Fibroblast of mammary gland (primary cell): ENCODE measurements at regions not wholly inside any gene's neighbourhood (a gene's known extent, or its start where the extent isn't known, plus 50 kb on each side); places are given as distances from the start of the nearest gene placed in this dataset.
"Not testable (repeated sequence)": the region's sequence is repeated elsewhere in the genome, so short reads cannot be mapped to it uniquely, and the experiment has no call there.

Source experiments
- DNase-seq: peaks from one replicate; pipeline ENCODE4 v3.0.0-alpha.2; 2010; ENCODE audit warnings: low read depth
- H3K4me3 ChIP-seq: 2 replicates; pipeline ENCODE4 v1.5.1; 2011; ENCODE audit warnings: low read depth, mild to moderate bottlenecking, low read length, moderate library complexity; ENCODE audit not compliant: control insufficient read depth
- TF ChIP-seq, protein P1 (sequence below): conservative IDR thresholded peaks from 2 replicates; pipeline ENCODE4 v1.5.1; 2011; ENCODE audit warnings: low read depth, low read length, inconsistent platforms; ENCODE audit not compliant: control insufficient read depth, insufficient read depth

DNA sequence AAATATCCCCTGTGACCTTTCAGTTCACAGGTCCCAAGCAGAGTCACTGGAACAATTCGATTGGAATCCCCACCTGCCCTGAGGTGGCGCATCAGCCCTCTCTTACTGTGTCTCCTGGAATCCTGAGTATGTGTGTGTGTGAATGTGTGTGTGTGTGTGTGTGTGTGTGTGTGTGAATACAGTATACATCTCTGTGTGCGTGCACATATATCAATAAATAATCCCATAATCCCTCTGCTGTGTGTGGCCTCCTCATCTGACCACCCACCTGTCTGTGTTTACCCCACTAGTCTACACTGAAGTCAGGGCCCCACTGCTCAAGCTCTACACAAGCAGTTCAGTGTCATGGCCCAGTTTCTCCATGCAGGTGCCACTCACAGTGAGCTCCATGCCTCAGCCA is 187.4 kb downstream of the ERCC6L2 start:
- no peak for DNase-seq
- no peak overlapping the region for H3K4me3 ChIP-seq
- TF ChIP-seq, protein P1, sequence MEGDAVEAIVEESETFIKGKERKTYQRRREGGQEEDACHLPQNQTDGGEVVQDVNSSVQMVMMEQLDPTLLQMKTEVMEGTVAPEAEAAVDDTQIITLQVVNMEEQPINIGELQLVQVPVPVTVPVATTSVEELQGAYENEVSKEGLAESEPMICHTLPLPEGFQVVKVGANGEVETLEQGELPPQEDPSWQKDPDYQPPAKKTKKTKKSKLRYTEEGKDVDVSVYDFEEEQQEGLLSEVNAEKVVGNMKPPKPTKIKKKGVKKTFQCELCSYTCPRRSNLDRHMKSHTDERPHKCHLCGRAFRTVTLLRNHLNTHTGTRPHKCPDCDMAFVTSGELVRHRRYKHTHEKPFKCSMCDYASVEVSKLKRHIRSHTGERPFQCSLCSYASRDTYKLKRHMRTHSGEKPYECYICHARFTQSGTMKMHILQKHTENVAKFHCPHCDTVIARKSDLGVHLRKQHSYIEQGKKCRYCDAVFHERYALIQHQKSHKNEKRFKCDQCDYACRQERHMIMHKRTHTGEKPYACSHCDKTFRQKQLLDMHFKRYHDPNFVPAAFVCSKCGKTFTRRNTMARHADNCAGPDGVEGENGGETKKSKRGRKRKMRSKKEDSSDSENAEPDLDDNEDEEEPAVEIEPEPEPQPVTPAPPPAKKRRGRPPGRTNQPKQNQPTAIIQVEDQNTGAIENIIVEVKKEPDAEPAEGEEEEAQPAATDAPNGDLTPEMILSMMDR, result no peak

DNA sequence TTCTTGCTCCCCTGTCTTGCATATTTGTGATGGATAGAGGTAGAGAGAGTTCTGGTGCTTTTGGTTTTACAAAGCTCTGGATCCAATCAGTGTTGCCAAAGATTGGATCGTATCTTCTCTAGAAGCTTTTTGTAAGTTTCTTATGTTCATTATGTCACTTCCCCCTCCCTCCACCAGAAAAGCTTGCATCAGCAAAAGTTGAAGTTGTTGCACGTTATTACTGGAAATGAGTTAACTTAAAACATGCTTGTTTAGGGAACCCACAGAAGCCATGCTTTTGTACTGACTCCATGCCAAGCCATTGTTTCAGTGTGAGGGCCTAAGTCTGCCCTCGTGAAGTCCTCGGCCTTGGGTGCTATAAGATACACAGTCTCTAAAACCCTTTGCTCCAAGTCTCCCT is 186.5 kb downstream of the ERCC6L2 start:
- H3K4me3 ChIP-seq, result no peak overlapping the region
- TF ChIP-seq, protein P1, result no peak
- peak; percentile 21 for DNase-seq

DNA sequence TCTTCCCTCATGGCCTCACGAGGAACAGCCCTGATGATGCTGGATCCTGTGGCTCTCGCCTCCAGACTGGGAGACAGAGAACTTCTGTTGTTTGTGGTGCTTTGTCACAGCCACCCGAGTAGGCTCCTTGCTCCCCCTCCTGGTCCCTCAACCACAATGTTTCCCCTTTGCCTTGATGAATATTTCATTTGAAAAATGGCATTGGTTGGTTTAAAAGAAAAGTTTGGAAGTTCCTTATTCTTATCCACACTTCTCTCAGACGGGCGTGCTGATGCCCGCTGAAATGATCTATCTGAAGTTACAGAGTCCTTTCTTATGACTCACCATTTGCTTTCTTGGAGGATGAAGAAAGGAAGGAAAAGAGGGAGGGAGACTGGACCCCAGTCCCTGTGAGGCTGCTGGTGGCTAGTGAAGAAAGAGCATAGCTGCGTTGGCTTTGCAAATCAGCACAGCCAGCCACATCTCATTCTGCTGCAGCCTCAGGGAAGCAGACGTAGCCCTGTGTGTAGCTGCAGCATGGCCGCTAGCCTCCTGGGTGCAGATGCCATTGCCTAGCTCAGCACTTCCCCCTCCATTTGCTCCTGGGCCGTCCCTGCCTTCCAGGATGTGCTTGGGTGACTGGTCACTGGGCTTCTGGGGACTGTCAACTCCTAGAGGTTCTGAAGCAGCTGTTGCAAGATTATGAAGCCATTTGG is 185.9 kb downstream of the ERCC6L2 start:
- TF ChIP-seq, protein P1, result peak; percentile 35
- no peak overlapping the region for H3K4me3 ChIP-seq
- peak; percentile 65 for DNase-seq

DNA sequence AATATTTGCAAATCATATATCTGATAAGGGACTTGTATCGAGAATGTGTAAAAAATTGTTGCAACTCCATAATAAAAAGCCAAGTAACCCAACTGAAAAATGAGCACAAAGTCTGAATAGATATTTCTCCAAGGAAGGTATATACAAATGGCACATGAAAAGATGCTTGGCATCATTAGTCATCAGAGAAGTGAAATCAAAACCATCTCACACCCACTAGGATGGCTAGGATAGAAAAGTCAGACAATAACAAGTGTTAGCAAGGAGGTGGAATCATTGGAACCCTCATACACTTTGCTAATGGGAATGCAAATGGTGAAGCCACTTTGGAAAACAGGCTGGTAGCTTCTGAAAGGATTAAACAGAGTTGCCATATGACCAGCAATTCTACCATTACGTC is 182.7 kb downstream of the ERCC6L2 start:
- no peak for DNase-seq
- TF ChIP-seq, protein P1, result no peak
- no peak overlapping the region for H3K4me3 ChIP-seq

DNA sequence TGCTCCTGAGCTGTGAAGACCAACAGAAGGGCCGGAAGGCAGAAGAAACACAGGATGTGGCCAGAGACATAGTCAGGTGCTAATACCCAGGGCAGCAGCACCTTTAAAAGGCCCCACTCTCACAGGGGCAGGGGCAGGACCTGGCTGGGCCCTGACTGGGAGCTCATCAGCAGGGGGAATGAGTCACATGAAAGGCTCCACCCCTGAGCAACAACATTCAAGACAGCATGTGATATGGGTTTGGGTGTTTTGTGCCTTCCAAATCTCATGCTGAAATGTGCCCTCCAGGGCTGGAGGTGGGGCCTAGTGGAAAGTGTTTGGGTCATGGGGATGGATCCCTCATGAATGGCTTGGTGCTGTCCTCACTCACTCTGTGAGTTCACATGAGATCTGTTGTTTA is 181.7 kb downstream of the ERCC6L2 start:
- H3K4me3 ChIP-seq, result no peak overlapping the region
- peak; percentile 25 for DNase-seq
- TF ChIP-seq, protein P1, result no peak

DNA sequence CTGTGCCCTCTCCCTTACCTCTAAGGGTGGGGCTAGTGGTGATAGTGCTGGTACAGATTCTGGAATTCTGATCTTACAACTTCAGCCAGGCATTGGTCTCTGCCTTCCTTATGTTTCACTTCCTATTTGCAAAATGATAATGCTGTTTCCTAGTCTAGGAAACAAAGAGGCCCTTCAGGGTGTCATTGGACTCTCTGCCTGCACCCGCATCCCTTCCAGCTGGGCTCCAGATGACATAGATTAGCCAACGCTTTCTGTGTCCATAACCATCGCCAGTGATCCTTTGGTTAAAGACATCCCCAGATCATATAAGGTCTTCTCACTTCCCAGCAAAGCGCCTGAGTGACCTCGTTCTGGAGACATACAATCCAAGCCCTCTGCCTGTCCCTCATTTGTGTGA is 180.7 kb downstream of the ERCC6L2 start:
- TF ChIP-seq, protein P1, result no peak
- no peak overlapping the region for H3K4me3 ChIP-seq
- no peak for DNase-seq

DNA sequence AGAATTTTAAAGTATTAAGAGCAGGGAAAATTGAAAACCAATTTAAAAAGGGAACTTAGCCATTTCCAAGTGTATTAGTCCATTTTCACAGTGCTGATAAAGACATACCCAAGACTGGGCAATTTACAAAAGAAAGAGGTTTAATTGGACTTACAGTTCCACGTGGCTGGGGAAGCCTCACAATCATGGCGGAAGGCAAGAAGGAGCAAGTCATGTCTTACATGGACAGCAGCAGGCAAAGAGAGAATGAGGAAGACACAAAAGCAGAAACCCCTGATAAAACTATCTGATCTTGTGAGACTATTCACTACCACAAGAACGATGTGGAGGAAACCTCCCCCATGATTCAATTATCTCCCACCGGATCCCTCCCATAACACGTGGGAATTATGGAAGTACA is 178.8 kb downstream of the ERCC6L2 start:
- not testable (repeated sequence) for H3K4me3 ChIP-seq, DNase-seq
